Kidney epithelial cell (primary cell): ENCODE measurements at regions not wholly inside any gene's neighbourhood (a gene's known extent, or its start where the extent isn't known, plus 50 kb on each side); places are given as distances from the start of the nearest gene placed in this dataset.

Experiments
- DNase-seq: peaks from one replicate; pipeline ENCODE4 v3.0.0-alpha.2; 2010; ENCODE audit warnings: low read depth
- H3K27me3 ChIP-seq: 2 replicates; pipeline ENCODE4 v1.6.0; 2011; ENCODE audit warnings: low read length; ENCODE audit not compliant: control insufficient read depth, insufficient read depth
- H3K36me3 ChIP-seq: 2 replicates; pipeline ENCODE4 v1.5.1; 2011; ENCODE audit warnings: low read length; ENCODE audit not compliant: control insufficient read depth, insufficient read depth
- H3K4me3 ChIP-seq: 2 replicates; pipeline ENCODE4 v1.5.1; 2011; ENCODE audit warnings: low read depth, mild to moderate bottlenecking, control low read depth, low read length
- TF ChIP-seq, protein P1 (sequence below): IDR thresholded peaks from 2 replicates; pipeline ENCODE4 v1.5.1; 2011; ENCODE audit warnings: mild to moderate bottlenecking, moderate library complexity, low read length, control low read depth, inconsistent platforms; ENCODE audit not compliant: insufficient read depth, poor library complexity, severe bottlenecking

DNA sequence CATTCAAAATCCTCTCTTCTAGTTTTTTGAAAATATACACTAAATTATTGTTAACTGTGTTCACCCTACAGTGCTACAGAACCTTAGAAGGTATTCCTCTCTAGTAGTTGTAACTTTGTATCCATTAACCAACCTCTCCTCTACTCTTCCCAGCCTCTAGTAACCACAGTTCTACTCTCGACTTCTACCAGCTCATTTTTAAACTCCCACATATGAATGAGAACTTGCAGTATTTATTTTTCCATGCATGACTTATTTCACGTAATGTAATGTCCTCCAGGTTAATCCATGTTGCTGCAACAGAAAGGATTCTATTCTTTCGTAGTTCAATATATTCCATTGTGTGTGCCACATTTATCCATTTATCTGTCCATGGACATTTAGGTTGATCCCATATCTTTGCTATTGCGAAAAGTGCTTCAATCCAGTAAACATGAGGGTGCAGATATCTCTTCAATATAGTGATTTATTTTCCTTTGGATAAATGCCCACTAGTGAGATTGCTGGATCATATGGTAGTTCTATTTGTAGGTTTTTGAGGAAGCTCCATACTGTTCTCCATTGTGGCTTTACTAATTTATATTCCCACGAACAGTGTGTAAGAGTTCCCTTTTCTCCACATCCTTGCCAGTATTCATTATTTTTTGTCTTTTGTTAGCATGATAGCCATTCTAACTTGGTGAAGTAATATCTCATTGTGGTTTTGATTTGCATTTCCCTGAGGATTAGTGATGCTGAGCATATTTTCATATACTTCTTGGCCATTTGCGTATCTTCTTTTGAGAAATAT is 113.7 kb upstream of the SMAD3 start:
- H3K36me3 ChIP-seq, result no peaks in the 10 kb centered on the region
- TF ChIP-seq, protein P1, sequence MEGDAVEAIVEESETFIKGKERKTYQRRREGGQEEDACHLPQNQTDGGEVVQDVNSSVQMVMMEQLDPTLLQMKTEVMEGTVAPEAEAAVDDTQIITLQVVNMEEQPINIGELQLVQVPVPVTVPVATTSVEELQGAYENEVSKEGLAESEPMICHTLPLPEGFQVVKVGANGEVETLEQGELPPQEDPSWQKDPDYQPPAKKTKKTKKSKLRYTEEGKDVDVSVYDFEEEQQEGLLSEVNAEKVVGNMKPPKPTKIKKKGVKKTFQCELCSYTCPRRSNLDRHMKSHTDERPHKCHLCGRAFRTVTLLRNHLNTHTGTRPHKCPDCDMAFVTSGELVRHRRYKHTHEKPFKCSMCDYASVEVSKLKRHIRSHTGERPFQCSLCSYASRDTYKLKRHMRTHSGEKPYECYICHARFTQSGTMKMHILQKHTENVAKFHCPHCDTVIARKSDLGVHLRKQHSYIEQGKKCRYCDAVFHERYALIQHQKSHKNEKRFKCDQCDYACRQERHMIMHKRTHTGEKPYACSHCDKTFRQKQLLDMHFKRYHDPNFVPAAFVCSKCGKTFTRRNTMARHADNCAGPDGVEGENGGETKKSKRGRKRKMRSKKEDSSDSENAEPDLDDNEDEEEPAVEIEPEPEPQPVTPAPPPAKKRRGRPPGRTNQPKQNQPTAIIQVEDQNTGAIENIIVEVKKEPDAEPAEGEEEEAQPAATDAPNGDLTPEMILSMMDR, result no peak
- no peaks in the 10 kb centered on the region for H3K27me3 ChIP-seq
- H3K4me3 ChIP-seq, result no peak overlapping the region
- DNase-seq, result no peak

DNA sequence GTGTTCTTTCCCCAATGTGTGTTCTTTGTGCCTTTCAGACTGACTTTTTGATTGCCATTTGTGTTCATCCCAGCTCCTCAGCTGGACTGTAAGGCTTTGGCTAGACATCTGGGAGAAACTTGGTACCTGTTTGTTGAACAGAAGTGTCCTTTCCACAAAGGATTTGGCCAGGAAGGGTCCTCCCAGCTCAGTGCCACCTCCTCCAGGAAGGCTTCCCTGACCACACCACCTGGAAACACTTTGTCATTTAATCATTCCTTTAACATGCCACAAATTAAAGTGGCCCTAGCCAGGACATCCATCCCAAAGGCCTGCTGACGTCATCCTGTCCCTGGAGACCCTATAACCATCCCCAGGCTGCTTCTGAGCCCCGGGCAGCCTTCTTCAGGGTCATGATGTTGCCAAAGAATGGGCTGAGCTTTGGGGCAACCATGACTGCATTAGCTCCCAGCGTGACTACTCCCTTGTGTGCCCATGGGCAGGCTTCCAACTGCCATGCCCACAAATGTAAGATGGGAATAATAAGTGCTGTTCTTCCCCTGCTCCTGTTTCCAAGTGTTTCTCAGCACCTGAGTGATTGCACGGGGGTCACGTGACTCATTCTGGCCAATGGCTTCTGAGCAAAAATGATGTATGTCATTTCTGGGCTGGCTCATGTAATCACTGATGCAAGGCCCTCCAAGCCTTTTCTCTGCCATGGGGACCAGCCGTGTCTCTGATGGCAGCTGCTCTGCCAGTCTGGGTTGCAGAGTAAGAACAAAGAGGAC is 112.5 kb upstream of the SMAD3 start:
- no peak overlapping the region for H3K4me3 ChIP-seq

GRCh38 chr15:66953523-66954229 is 111.7 kb upstream of the SMAD3 start:
- DNase-seq, result no peak
- H3K36me3 ChIP-seq, result no peaks in the 10 kb centered on the region
- TF ChIP-seq, protein P1, result no peak
- H3K4me3 ChIP-seq, result no peak overlapping the region
- H3K27me3 ChIP-seq, result no peaks in the 10 kb centered on the region

More for the DNA sequence above, 112.5 kb upstream of the SMAD3 start:
- Histone ChIP-seq H3K27me3 (no peaks in the 10 kb centered on the region), H3K36me3 (no peaks in the 10 kb centered on the region)
- DNase-seq, result no peak
- TF ChIP-seq, protein P1, result no peak

DNA sequence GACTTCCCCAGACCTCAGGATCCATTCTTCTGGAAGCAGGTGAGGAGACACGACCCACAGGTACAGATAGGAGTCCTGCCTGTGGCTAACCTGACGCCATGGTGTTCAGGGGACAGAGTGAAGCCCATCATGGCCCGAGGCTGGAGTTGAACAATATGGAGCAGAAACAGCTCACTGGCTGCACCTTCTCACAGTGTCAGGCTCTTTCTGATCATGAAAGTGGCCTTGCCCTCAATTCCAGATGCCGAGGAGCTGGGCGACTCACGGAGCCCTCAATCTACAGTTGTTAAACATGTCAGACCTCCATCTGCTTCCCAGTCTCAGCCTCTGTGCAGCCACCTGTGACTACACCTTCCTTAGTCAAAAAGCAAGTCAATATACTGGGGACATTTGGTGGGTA is 110.8 kb upstream of the SMAD3 start:
- Histone ChIP-seq H3K27me3 (no peaks in the 10 kb centered on the region), H3K36me3 (no peaks in the 10 kb centered on the region), H3K4me3 (no peak overlapping the region)
- DNase-seq, result no peak
- TF ChIP-seq, protein P1, result no peak

- no peak for DNase-seq
These were observed 110.3 kb upstream of the SMAD3 start for GRCh38 chr15:66955001-66955516.

More at GRCh38 chr15:66955001-66955516, 110.3 kb upstream of the SMAD3 start:
- Histone ChIP-seq H3K36me3 (no peaks in the 10 kb centered on the region), H3K4me3 (no peak overlapping the region), H3K27me3 (no peaks in the 10 kb centered on the region)
- TF ChIP-seq, protein P1, result no peak
